ENCODE measurements at regions not wholly inside any gene's neighbourhood (a gene's known extent, or its start where the extent isn't known, plus 50 kb on each side); places are given as distances from the start of the nearest gene placed in this dataset.
"Not testable (repeated sequence)": the region's sequence is repeated elsewhere in the genome, so short reads cannot be mapped to it uniquely, and the experiment has no call there.

GRCh38 chr21:8194042-8194441 is 2327.3 kb upstream of the TPTE start:
- no CpG with 5 or more reads among the region's 17 CpGs for WGBS, 2 donors
- H3K4me3 ChIP-seq; intact Hi-C loops (cut with DNase I); H3K36me3 ChIP-seq; H3K4me1 ChIP-seq; DNase-seq; H3K27ac ChIP-seq; H3K27me3 ChIP-seq; H3K9me3 ChIP-seq: not testable (repeated sequence)

- H3K36me3 ChIP-seq; H3K4me3 ChIP-seq; H3K4me1 ChIP-seq; H3K27me3 ChIP-seq; DNase-seq; intact Hi-C loops (cut with DNase I); H3K27ac ChIP-seq; H3K9me3 ChIP-seq: not testable (repeated sequence)
- no CpG with 5 or more reads among the region's 20 CpGs for WGBS, 2 donors
These were observed 2323.9 kb upstream of the TPTE start for GRCh38 chr21:8197377-8198027.

DNA sequence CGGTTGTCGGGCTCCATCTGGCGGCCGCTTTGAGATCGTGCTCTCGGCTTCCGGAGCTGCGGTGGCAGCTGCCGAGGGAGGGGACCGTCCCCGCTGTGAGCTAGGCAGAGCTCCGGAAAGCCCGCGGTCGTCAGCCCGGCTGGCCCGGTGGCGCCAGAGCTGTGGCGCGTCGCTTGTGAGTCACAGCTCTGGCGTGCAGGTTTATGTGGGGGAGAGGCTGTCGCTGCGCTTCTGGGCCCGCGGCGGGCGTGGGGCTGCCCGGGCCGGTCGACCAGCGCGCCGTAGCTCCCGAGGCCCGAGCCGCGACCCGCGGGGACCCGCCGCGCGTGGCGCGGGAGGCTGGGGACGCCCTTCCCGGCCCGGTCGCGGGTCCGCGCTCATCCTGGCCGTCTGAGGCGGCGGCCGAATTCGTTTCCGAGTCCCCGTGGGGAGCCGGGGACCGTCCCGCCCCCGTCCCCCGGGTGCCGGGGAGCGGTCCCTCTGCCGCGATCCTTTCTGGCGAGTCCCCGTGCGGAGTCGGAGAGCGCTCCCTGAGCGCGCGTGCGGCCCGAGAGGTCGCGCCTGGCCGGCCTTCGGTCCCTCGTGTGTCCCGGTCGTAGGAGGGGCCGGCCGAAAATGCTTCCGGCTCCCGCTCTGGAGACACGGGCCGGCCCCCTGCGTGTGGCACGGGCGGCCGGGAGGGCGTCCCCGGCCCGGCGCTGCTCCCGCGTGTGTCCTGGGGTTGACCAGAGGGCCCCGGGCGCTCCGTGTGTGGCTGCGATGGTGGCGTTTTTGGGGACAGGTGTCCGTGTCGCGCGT is 2316.1 kb upstream of the TPTE start:
- H3K36me3 ChIP-seq; H3K4me1 ChIP-seq; H3K4me3 ChIP-seq; intact Hi-C loops (cut with DNase I); H3K27ac ChIP-seq; DNase-seq; H3K27me3 ChIP-seq; H3K9me3 ChIP-seq: not testable (repeated sequence)
- no CpG with 5 or more reads among the region's 111 CpGs for WGBS, 2 donors

DNA sequence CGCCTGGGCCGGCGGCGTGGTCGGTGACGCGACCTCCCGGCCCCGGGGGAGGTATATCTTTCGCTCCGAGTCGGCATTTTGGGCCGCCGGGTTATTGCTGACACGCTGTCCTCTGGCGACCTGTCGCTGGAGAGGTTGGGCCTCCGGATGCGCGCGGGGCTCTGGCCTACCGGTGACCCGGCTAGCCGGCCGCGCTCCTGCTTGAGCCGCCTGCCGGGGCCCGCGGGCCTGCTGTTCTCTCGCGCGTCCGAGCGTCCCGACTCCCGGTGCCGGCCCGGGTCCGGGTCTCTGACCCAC is 2315.5 kb upstream of the TPTE start:
- DNase-seq; H3K4me1 ChIP-seq; H3K4me3 ChIP-seq; H3K27ac ChIP-seq; H3K36me3 ChIP-seq; H3K9me3 ChIP-seq; intact Hi-C loops (cut with DNase I); H3K27me3 ChIP-seq: not testable (repeated sequence)
- no CpG with 5 or more reads among the region's 40 CpGs for WGBS, 2 donors

DNA sequence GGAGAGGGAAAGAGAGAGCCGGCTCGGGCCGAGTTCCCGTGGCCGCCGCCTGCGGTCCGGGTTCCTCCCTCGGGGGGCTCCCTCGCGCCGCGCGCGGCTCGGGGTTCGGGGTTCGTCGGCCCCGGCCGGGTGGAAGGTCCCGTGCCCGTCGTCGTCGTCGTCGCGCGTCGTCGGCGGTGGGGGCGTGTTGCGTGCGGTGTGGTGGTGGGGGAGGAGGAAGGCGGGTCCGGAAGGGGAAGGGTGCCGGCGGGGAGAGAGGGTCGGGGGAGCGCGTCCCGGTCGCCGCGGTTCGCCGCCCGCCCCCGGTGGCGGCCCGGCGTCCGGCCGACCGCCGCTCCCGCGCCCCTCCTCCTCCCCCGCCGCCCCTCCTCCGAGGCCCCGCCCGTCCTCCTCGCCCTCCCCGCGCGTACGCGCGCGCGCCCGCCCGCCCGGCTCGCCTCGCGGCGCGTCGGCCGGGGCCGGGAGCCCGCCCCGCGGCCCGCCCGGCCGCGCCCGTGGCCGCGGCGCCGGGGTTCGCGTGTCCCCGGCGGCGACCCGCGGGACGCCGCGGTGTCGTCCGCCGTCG is 2308.3 kb upstream of the TPTE start:
- peak; percentile 58 for DNase-seq
- H3K4me3 ChIP-seq; intact Hi-C loops (cut with DNase I); H3K4me1 ChIP-seq; H3K9me3 ChIP-seq; H3K36me3 ChIP-seq; H3K27ac ChIP-seq; H3K27me3 ChIP-seq: not testable (repeated sequence)
- WGBS, 2 donors = 42 to 91% methylated on average over 32 to 38 of the region's 111 CpGs

DNA sequence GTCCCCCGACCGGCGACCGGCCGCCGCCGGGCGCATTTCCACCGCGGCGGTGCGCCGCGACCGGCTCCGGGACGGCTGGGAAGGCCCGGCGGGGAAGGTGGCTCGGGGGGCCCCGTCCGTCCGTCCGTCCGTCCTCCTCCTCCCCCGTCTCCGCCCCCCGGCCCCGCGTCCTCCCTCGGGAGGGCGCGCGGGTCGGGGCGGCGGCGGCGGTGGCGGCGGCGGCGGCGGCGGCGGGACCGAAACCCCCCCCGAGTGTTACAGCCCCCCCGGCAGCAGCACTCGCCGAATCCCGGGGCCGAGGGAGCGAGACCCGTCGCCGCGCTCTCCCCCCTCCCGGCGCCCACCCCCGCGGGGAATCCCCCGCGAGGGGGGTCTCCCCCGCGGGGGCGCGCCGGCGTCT is 2306.8 kb upstream of the TPTE start:
- H3K9me3 ChIP-seq; DNase-seq; H3K27ac ChIP-seq; intact Hi-C loops (cut with DNase I); H3K27me3 ChIP-seq; H3K4me3 ChIP-seq; H3K4me1 ChIP-seq; H3K36me3 ChIP-seq: not testable (repeated sequence)
- WGBS, 2 donors = 16 to 43% methylated on average over 26 of the region's 70 CpGs

DNA sequence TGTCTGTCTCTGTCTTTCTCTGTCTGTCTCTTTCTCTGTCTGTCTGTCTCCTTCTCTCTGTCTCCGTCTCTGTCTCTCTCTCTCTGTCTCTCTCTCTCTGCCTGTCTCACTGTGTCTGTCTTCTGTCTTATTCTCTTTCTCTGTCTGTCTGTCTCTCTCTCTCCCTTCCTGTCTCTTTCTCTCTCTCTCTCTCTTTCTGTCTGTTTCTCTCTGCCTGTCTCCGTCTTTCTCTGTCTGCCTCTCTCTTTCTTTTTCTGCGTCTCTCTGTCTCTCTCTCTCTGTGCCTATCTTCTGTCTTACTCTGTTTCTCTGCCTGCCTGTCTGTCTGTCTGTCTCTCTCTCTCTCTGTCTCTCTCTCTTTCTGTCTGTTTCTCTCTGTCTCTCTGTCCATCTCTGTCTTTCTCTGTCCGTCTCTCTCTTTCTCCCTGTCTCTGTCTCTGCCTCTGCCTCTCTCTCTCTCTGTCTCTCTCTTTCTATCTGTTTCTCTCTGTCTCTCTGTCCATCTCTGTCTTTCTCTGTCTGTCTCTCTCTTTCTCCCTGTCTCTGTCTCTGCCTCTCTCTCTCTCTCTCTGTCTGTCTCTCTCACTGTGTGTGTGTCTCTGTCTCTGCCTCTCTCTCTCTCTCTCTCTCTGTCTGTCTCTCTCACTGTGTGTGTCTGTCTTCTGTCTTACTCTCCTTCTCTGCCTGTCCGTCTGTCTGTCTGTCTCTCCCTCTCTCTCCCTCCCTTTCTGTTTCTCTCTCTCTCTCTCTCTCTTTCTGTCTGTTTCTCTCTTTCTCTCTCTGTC is 2291.8 kb upstream of the TPTE start:
- H3K9me3 ChIP-seq, H3K4me1 ChIP-seq: not testable (repeated sequence)
- no CpG with 5 or more reads among the region's 5 CpGs for WGBS, 2 donors

DNA sequence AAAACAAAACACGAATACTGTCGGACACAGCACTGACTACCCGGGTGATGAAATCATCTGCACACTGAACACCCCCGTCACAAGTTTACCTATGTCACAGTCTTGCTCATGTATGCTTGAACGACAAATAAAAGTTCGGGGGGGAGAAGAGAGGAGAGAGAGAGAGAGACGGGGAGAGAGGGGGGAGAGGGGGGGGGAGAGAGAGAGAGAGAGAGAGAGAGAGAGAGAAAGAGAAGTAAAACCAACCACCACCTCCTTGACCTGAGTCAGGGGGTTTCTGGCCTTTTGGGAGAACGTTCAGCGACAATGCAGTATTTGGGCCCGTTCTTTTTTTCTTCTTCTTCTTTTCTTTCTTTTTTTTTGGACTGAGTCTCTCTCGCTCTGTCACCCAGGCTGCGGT is 2290.1 kb upstream of the TPTE start:
- DNase-seq; intact Hi-C loops (cut with DNase I); H3K9me3 ChIP-seq; H3K36me3 ChIP-seq; H3K4me3 ChIP-seq; H3K27me3 ChIP-seq; H3K4me1 ChIP-seq; H3K27ac ChIP-seq: not testable (repeated sequence)
- 64 to 90% methylated on average over 1 to 2 of the region's 12 CpGs for WGBS, 2 donors

More for the DNA sequence above, 2291.8 kb upstream of the TPTE start:
- H3K27me3 ChIP-seq; H3K4me3 ChIP-seq; H3K27ac ChIP-seq; DNase-seq; intact Hi-C loops (cut with DNase I); H3K36me3 ChIP-seq: not testable (repeated sequence)

DNA sequence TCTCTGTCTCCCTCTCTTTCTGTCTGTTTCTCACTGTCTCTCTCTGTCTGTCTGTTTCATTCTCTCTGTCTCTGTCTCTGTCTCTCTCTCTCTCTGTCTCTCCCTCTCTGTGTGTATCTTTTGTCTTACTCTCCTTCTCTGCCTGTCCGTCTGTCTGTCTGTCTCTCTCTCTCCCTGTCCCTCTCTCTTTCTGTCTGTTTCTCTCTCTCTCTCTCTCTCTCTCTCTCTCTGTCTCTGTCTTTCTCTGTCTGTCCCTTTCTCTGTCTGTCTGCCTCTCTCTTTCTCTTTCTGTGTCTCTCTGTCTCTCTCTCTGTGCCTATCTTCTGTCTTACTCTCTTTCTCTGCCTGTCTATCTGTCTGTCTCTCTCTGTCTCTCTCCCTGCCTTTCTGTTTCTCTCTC is 2288.4 kb upstream of the TPTE start:
- H3K27ac ChIP-seq; H3K4me3 ChIP-seq; H3K36me3 ChIP-seq; H3K27me3 ChIP-seq; DNase-seq; H3K4me1 ChIP-seq; H3K9me3 ChIP-seq; intact Hi-C loops (cut with DNase I): not testable (repeated sequence)
- WGBS, 2 donors = 38 to 40% methylated on average over 1 of the region's 1 CpG

GRCh38 chr21:8234059-8234458 is 2287.3 kb upstream of the TPTE start:
- H3K9me3 ChIP-seq; intact Hi-C loops (cut with DNase I); H3K36me3 ChIP-seq; H3K4me1 ChIP-seq; H3K4me3 ChIP-seq; H3K27ac ChIP-seq; DNase-seq; H3K27me3 ChIP-seq: not testable (repeated sequence)
- WGBS, 2 donors = 50 to 78% methylated on average over 1 of the region's 1 CpG

GRCh38 chr21:8244723-8245641 is 2276.4 kb upstream of the TPTE start:
- not testable (repeated sequence) for DNase-seq, H3K4me1 ChIP-seq

More at GRCh38 chr21:8244723-8245641, 2276.4 kb upstream of the TPTE start:
- H3K4me3 ChIP-seq; intact Hi-C loops (cut with DNase I); H3K27me3 ChIP-seq; H3K9me3 ChIP-seq; H3K36me3 ChIP-seq; H3K27ac ChIP-seq: not testable (repeated sequence)
- no CpG with 5 or more reads among the region's 49 CpGs for WGBS, 2 donors

Data from sigmoid colon (tissue), 6 donors.